Fibroblast of lung (primary cell): ENCODE measurements at regions not wholly inside any gene's neighbourhood (a gene's known extent, or its start where the extent isn't known, plus 50 kb on each side); places are given as distances from the start of the nearest gene placed in this dataset.

ENCODE experiments used
- DNase-seq, 2 donors: peaks; one replicate each; pipeline versions ENCODE4 v3.0.0 to v3.0.0-alpha.2; 2010; ENCODE audit warnings: low read depth in 2 of 2
- H2AFZ ChIP-seq: 2 replicates; pipeline ENCODE4 v1.5.1; 2012; ENCODE audit warnings: low read length, control low read depth, inconsistent platforms
- H3K27ac ChIP-seq: 2 replicates; pipeline ENCODE4 v1.5.1; 2011; ENCODE audit warnings: low read length, control low read depth; ENCODE audit not compliant: insufficient read depth
- H3K27me3 ChIP-seq: 2 replicates; pipeline ENCODE4 v1.5.1; 2011; ENCODE audit warnings: mild to moderate bottlenecking, low read length; ENCODE audit not compliant: control insufficient read depth, insufficient read depth
- H3K36me3 ChIP-seq: 2 replicates; pipeline ENCODE4 v1.5.1; 2011; ENCODE audit warnings: low read length; ENCODE audit not compliant: control insufficient read depth, insufficient read depth
- H3K4me1 ChIP-seq: 2 replicates; pipeline ENCODE4 v1.5.1; 2011; ENCODE audit warnings: low read length; ENCODE audit not compliant: control insufficient read depth, insufficient read depth; ENCODE audit errors: extremely low read depth
- H3K4me2 ChIP-seq: 2 replicates; pipeline ENCODE4 v1.5.1; 2011; ENCODE audit warnings: low read length, control low read depth; ENCODE audit not compliant: insufficient read depth; ENCODE audit errors: extremely low read depth
- H3K4me3 ChIP-seq, 4 experiments: fragments of 200-600 bp in 1 of 4; sonication (generic) in 1 of 4; replicated peaks in 1 of 4; 2 replicates each; pipeline ENCODE4 v1.5.1; 2011 to 2016; ENCODE audit warnings: low read length in 4 of 4, low read depth in 3 of 4, mild to moderate bottlenecking in 3 of 4, control low read depth in 2 of 4, inconsistent platforms in 1 of 4, mixed read lengths in 1 of 4; ENCODE audit not compliant: insufficient read depth in 1 of 4; ENCODE audit errors: control extremely low read depth in 1 of 4
- H3K79me2 ChIP-seq: 2 replicates; pipeline ENCODE4 v1.5.1; 2012; ENCODE audit warnings: mild to moderate bottlenecking, low read length, inconsistent platforms; ENCODE audit not compliant: control insufficient read depth, insufficient read depth
- H3K9ac ChIP-seq: 2 replicates; pipeline ENCODE4 v1.5.1; 2011; ENCODE audit warnings: mild to moderate bottlenecking, low read length, control low read depth; ENCODE audit not compliant: insufficient read depth
- H3K9me3 ChIP-seq: 2 replicates; pipeline ENCODE4 v1.5.1; 2012; ENCODE audit warnings: low read depth, low read length; ENCODE audit not compliant: control insufficient read depth, insufficient read depth
- H4K20me1 ChIP-seq: 2 replicates; pipeline ENCODE4 v1.5.1; 2011; ENCODE audit warnings: low read length; ENCODE audit not compliant: control insufficient read depth, insufficient read depth; ENCODE audit errors: extremely low read depth
- CTCF ChIP-seq, 2 donors: IDR thresholded peaks in 1 of 2; conservative IDR thresholded peaks in 1 of 2; 1 replicate in 1 of 2; 2 replicates in 1 of 2; pipeline ENCODE4 v1.5.1; 2011 to 2012; ENCODE audit warnings: low read length in 2 of 2, control low read depth in 1 of 2, inconsistent platforms in 1 of 2, low read depth in 1 of 2, mild to moderate bottlenecking in 1 of 2
- EZH2 ChIP-seq: IDR thresholded peaks from 2 replicates; pipeline ENCODE4 v1.5.1; 2012; ENCODE audit warnings: low read length, control low read depth, mild to moderate bottlenecking; ENCODE audit errors: missing control alignments

DNA sequence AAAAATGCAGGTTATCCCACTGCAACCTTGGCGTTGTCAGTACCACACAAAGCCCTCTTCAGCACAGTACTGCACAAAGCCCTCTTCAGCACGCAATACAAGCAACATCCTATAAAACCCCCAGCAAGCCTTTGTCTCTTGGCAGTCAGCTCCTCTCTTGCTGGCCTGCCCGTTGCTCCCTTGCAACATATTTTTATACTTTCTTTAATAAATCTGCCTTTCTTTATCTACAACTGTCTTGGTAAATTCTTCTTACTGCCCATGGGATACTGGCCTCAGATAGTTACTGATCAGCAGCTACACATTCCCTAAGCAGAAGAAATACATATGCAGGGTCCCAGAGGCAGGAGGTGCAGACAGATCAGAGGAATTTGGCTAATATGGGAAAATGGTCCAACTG is 70.5 kb upstream of the MAP3K4 start:
- H3K4me3 ChIP-seq = no peak overlapping the region
- DNase-seq = no peak

GRCh38 chr6:160926281-160927276 is 65.0 kb upstream of the MAP3K4 start:
- DNase-seq = no peak
- H3K4me1 ChIP-seq = no peaks in the 10 kb centered on the region
- no peak overlapping the region for H3K27ac ChIP-seq
- no peaks in the 10 kb centered on the region for H3K79me2 ChIP-seq
- no peaks in the 10 kb centered on the region for H4K20me1 ChIP-seq
- no peak overlapping the region for H3K9ac ChIP-seq
- H3K9me3 ChIP-seq = no peaks in the 10 kb centered on the region
- TF ChIP-seq EZH2 (no peak), CTCF (conservative IDR thresholded peaks at IDR 0.05 in 1 of 2, IDR thresholded peaks at IDR 0.05 in 1 of 2; ENCODE audit: low read depth in 1 of 2, low read length in 2 of 2) (no peak)
- no peak overlapping the region for H3K4me3 ChIP-seq
- peaks cover 6% of the 10 kb centered on the region for H3K27me3 ChIP-seq
- H2AFZ ChIP-seq = no peak overlapping the region
- no peaks in the 10 kb centered on the region for H3K36me3 ChIP-seq
- no peak overlapping the region for H3K4me2 ChIP-seq

More for the DNA sequence above, 70.5 kb upstream of the MAP3K4 start:
- no peak for TF ChIP-seq EZH2
- no peak for TF ChIP-seq CTCF (conservative IDR thresholded peaks at IDR 0.05 in 1 of 2, IDR thresholded peaks at IDR 0.05 in 1 of 2; ENCODE audit: low read depth in 1 of 2, low read length in 2 of 2)
- no peaks in the 10 kb centered on the region for H3K9me3 ChIP-seq
- no peak overlapping the region for H3K27ac ChIP-seq
- no peaks in the 10 kb centered on the region for H4K20me1 ChIP-seq
- no peaks in the 10 kb centered on the region for H3K36me3 ChIP-seq
- no peaks in the 10 kb centered on the region for H3K79me2 ChIP-seq
- no peak overlapping the region for H2AFZ ChIP-seq
- H3K27me3 ChIP-seq = no peaks in the 10 kb centered on the region
- no peaks in the 10 kb centered on the region for H3K4me1 ChIP-seq
- H3K4me2 ChIP-seq = no peak overlapping the region
- H3K9ac ChIP-seq = no peak overlapping the region

- TF ChIP-seq EZH2 (no peak), CTCF (conservative IDR thresholded peaks at IDR 0.05 in 1 of 2, IDR thresholded peaks at IDR 0.05 in 1 of 2; ENCODE audit: low read depth in 1 of 2, low read length in 2 of 2) (no peak)
- no peaks in the 10 kb centered on the region for H3K36me3 ChIP-seq
These were observed 64.2 kb upstream of the MAP3K4 start for GRCh38 chr6:160927416-160927815.

More at GRCh38 chr6:160927416-160927815, 64.2 kb upstream of the MAP3K4 start:
- H3K9me3 ChIP-seq = no peaks in the 10 kb centered on the region
- H3K27ac ChIP-seq = no peak overlapping the region
- H3K9ac ChIP-seq = no peak overlapping the region
- no peaks in the 10 kb centered on the region for H4K20me1 ChIP-seq
- H2AFZ ChIP-seq = no peak overlapping the region
- no peaks in the 10 kb centered on the region for H3K4me1 ChIP-seq
- no peak overlapping the region for H3K4me2 ChIP-seq
- DNase-seq = no peak
- H3K27me3 ChIP-seq = peaks cover 6% of the 10 kb centered on the region
- H3K79me2 ChIP-seq = no peaks in the 10 kb centered on the region
- no peak overlapping the region for H3K4me3 ChIP-seq
